ENCODE measurements at regions not wholly inside any gene's neighbourhood (a gene's known extent, or its start where the extent isn't known, plus 50 kb on each side); places are given as distances from the start of the nearest gene placed in this dataset.

- no peak for DNase-seq (ENCODE audit: extremely low read depth, low read depth)
- TF ChIP-seq, protein P1, sequence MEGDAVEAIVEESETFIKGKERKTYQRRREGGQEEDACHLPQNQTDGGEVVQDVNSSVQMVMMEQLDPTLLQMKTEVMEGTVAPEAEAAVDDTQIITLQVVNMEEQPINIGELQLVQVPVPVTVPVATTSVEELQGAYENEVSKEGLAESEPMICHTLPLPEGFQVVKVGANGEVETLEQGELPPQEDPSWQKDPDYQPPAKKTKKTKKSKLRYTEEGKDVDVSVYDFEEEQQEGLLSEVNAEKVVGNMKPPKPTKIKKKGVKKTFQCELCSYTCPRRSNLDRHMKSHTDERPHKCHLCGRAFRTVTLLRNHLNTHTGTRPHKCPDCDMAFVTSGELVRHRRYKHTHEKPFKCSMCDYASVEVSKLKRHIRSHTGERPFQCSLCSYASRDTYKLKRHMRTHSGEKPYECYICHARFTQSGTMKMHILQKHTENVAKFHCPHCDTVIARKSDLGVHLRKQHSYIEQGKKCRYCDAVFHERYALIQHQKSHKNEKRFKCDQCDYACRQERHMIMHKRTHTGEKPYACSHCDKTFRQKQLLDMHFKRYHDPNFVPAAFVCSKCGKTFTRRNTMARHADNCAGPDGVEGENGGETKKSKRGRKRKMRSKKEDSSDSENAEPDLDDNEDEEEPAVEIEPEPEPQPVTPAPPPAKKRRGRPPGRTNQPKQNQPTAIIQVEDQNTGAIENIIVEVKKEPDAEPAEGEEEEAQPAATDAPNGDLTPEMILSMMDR (IDR thresholded peaks at IDR 0.05; ENCODE audit: low read depth, low read length) = no peak
Measured at GRCh38 chr1:104794035-104794434, 1044.3 kb downstream of the AMY1C start.

DNA sequence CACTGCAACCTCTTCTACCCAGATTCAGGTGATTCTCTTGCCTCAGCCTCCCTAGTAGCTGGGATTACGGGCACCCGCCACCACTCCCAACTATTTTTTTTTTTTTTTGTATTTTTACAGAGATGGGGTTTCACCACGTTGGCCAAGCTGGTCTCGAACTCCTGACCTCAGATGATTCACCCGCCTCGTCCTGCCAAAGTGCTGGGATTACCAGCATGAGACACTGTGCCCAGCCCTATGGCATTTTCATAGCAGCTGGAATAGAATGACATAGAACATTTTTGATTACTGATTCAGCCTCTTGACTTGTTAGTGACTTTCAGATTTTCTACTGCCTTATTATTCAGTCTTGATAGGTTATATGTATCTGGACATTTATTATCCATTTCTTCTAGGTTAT lies 1046.2 kb downstream of the AMY1C start:
- TF ChIP-seq, protein P1 (IDR thresholded peaks at IDR 0.05; ENCODE audit: low read depth, low read length) = no peak
- no peak for DNase-seq (ENCODE audit: extremely low read depth, low read depth)

- no peak for DNase-seq (ENCODE audit: extremely low read depth, low read depth)
- TF ChIP-seq, protein P1 (IDR thresholded peaks at IDR 0.05; ENCODE audit: low read depth, low read length) = no peak
Measured at GRCh38 chr1:104797982-104798381, 1048.3 kb downstream of the AMY1C start.

DNA sequence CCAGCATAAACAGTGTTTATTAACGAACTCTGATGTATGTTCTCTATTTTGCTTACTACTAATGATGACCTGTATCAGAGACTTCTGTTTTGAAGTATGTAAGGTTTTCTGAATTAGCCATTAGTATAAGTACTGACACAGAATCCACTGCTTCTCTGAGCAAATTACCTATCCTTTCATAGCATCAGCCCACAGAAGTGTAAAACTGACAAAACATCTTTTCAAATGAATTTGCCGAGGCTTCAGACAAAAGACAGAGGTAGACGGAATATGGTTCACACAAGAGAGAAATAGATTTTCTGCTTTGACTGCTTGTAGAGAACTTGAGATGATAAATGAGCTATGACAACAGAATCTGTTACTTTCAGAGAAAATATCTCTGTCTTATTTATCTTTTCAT lies 1051.6 kb downstream of the AMY1C start:
- TF ChIP-seq, protein P1 (IDR thresholded peaks at IDR 0.05; ENCODE audit: low read depth, low read length) = no peak

DNA sequence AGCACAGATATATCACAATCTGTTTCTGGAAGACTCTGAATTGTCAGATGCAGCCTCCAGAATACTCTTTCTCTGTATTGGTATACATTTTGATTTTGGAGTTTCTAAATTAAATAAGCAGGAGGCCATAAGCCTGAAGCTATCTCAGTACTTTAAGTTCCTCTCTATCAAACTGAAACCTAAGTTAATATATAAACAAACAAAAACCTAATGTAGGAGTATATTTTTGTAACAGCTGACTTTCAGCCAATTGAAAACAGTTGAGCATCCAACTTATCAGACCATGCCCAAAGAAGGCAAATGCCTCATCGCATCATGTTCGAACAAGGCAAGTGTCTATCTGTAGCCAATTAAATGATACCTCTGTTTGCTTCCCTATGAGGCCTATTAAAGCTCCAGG lies 1054.4 kb downstream of the AMY1C start:
- TF ChIP-seq, protein P1 (IDR thresholded peaks at IDR 0.05; ENCODE audit: low read depth, low read length) = no peak
- no peak for DNase-seq (ENCODE audit: extremely low read depth, low read depth)

More for the DNA sequence above, 1051.6 kb downstream of the AMY1C start:
- DNase-seq (ENCODE audit: extremely low read depth, low read depth) = no peak

GRCh38 chr1:104807590-104807989 lies 1057.9 kb downstream of the AMY1C start:
- TF ChIP-seq, protein P1 (IDR thresholded peaks at IDR 0.05; ENCODE audit: low read depth, low read length) = no peak
- DNase-seq (ENCODE audit: extremely low read depth, low read depth) = no peak

GRCh38 chr1:104825401-104825800 lies 1075.7 kb downstream of the AMY1C start:
- DNase-seq (ENCODE audit: extremely low read depth, low read depth) = no peak
- TF ChIP-seq, protein P1 (IDR thresholded peaks at IDR 0.05; ENCODE audit: low read depth, low read length) = no peak
